NCI-H82 (cell line): ENCODE measurements at regions not wholly inside any gene's neighbourhood (a gene's known extent, or its start where the extent isn't known, plus 50 kb on each side); places are given as distances from the start of the nearest gene placed in this dataset.
"Not testable (repeated sequence)": the region's sequence is repeated elsewhere in the genome, so short reads cannot be mapped to it uniquely, and the experiment has no call there.

ENCODE experiments used
- DNase-seq: peaks from one replicate; lab custom pipeline; 2025; lab: John Stamatoyannopoulos, UW

- no peak for DNase-seq
Observed at GRCh38 chr2:126952216-126952615, 53.5 kb downstream of the TEX51 start.

GRCh38 chr2:126953483-126953882, 54.8 kb downstream of the TEX51 start:
- DNase-seq = no peak

- DNase-seq = no peak
Observed at GRCh38 chr2:126954831-126955230, 56.1 kb downstream of the TEX51 start.

- DNase-seq = not testable (repeated sequence)
Observed at GRCh38 chr2:126956773-126957172, 58.1 kb downstream of the TEX51 start.

GRCh38 chr2:126963390-126963789, 64.7 kb downstream of the TEX51 start:
- DNase-seq = peak; percentile 96

GRCh38 chr2:126966601-126967000, 67.9 kb downstream of the TEX51 start:
- DNase-seq = no peak

- no peak for DNase-seq
Observed at GRCh38 chr2:126970583-126970982, 71.9 kb downstream of the TEX51 start.

- no peak for DNase-seq
Observed at GRCh38 chr2:126971162-126971480, 72.4 kb downstream of the TEX51 start.

GRCh38 chr2:126971481-126972278, 73.0 kb downstream of the TEX51 start:
- DNase-seq = peak; percentile 91

GRCh38 chr2:126972279-126972626, 73.6 kb downstream of the TEX51 start:
- DNase-seq = no peak

GRCh38 chr2:126973745-126974144, 75.1 kb downstream of the TEX51 start:
- DNase-seq = no peak

GRCh38 chr2:126975671-126976655, 77.3 kb downstream of the TEX51 start:
- DNase-seq = no peak

GRCh38 chr2:126976721-126977328, 78.1 kb downstream of the TEX51 start:
- no peak for DNase-seq

GRCh38 chr2:126978333-126978732, 79.6 kb downstream of the TEX51 start:
- no peak for DNase-seq

GRCh38 chr2:126979039-126980003, 80.6 kb downstream of the TEX51 start:
- no peak for DNase-seq

- no peak for DNase-seq
Observed at GRCh38 chr2:126981476-126981875, 82.8 kb downstream of the TEX51 start.

- DNase-seq = no peak
Observed at GRCh38 chr2:126982935-126983334, 84.2 kb downstream of the TEX51 start.

GRCh38 chr2:126986631-126987187, 88.0 kb downstream of the TEX51 start:
- no peak for DNase-seq

GRCh38 chr2:126988482-126988881, 89.8 kb downstream of the TEX51 start:
- no peak for DNase-seq

GRCh38 chr2:126989064-126989463, 90.4 kb downstream of the TEX51 start:
- not testable (repeated sequence) for DNase-seq

GRCh38 chr2:126990200-126990599, 91.5 kb downstream of the TEX51 start:
- no peak for DNase-seq
